ENCODE measurements at regions not wholly inside any gene's neighbourhood (a gene's known extent, or its start where the extent isn't known, plus 50 kb on each side); places are given as distances from the start of the nearest gene placed in this dataset.

DNA sequence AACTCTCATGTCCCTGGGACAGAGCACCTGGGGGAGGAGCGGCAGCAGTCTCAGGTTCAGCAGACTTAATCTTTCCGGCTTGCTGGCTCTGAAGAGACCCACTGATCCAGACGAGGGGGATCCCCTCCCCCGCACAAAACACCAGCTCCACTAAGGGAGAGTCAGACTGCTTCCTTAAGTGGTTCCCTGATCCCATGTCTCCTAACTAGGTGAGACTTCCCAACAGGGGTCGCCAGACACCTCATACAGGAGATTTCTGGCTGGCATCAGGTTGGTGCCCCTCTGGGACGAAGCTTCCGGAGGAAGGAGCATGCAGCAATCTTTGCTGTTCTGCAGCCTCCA, 157.2 kb upstream of the TMEM45B start:
- intact Hi-C loops (cut with DNase I, micrococcal nuclease) = no loop called here
- H3K27ac ChIP-seq (ENCODE audit: low read depth in 1 of 2, low read length in 2 of 2) = no peak overlapping the region
- H3K36me3 Mint-ChIP-seq (ENCODE audit: low read depth) = peaks cover 14% of the 10 kb centered on the region
- peaks cover 0 to 2% of the 10 kb centered on the region in 2 experiments for H3K27me3 ChIP-seq (ENCODE audit: control insufficient read depth in 1 of 2, insufficient read depth in 2 of 2, low read length in 2 of 2)
- peaks cover 16% of the 10 kb centered on the region for H3K9me3 Mint-ChIP-seq
- H3K4me1 ChIP-seq (ENCODE audit: insufficient read depth, low read length) = no peaks in the 10 kb centered on the region
- H3K4me3 ChIP-seq (ENCODE audit: low read length) = no peak overlapping the region
- peaks cover 17 to 22% of the 10 kb centered on the region in 2 experiments for H3K9me3 ChIP-seq (ENCODE audit: control insufficient read depth in 1 of 2, insufficient read depth in 1 of 2, low read length in 2 of 2)
- no peak overlapping the region for H3K4me3 Mint-ChIP-seq
- no peak overlapping the region for H3K27ac Mint-ChIP-seq
- ChIA-PET CTCF (no interaction called here), POLR2A (no interaction called here)
- DNase-seq (no peak), ATAC-seq (ENCODE audit: poor library complexity) (no peak)
- peaks cover 8% of the 10 kb centered on the region for H3K27me3 Mint-ChIP-seq
- TF ChIP-seq, protein P1, sequence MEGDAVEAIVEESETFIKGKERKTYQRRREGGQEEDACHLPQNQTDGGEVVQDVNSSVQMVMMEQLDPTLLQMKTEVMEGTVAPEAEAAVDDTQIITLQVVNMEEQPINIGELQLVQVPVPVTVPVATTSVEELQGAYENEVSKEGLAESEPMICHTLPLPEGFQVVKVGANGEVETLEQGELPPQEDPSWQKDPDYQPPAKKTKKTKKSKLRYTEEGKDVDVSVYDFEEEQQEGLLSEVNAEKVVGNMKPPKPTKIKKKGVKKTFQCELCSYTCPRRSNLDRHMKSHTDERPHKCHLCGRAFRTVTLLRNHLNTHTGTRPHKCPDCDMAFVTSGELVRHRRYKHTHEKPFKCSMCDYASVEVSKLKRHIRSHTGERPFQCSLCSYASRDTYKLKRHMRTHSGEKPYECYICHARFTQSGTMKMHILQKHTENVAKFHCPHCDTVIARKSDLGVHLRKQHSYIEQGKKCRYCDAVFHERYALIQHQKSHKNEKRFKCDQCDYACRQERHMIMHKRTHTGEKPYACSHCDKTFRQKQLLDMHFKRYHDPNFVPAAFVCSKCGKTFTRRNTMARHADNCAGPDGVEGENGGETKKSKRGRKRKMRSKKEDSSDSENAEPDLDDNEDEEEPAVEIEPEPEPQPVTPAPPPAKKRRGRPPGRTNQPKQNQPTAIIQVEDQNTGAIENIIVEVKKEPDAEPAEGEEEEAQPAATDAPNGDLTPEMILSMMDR (IDR thresholded peaks at IDR 0.05) = no peak
- no peaks in the 10 kb centered on the region for H3K4me1 Mint-ChIP-seq (ENCODE audit: low read depth)
- H3K36me3 ChIP-seq (ENCODE audit: insufficient read depth, low read length) = no peaks in the 10 kb centered on the region

- Histone ChIP-seq H3K36me3 (ENCODE audit: insufficient read depth, low read length) (no peaks in the 10 kb centered on the region), H3K27me3 (ENCODE audit: control insufficient read depth in 1 of 2, insufficient read depth in 2 of 2, low read length in 2 of 2) (no peaks in the 10 kb centered on the region), H3K27ac (ENCODE audit: low read depth in 1 of 2, low read length in 2 of 2) (no peak overlapping the region), H3K4me3 (ENCODE audit: low read length) (no peak overlapping the region), H3K9me3 (ENCODE audit: control insufficient read depth in 1 of 2, insufficient read depth in 1 of 2, low read length in 2 of 2) (no peaks in the 10 kb centered on the region), H3K4me1 (ENCODE audit: insufficient read depth, low read length) (no peaks in the 10 kb centered on the region)
- peaks cover 5% of the 10 kb centered on the region for H3K27me3 Mint-ChIP-seq
- no peak for ATAC-seq (ENCODE audit: poor library complexity)
- H3K27ac Mint-ChIP-seq = no peak overlapping the region
- intact Hi-C loops (cut with DNase I, micrococcal nuclease) = no loop called here
- H3K4me1 Mint-ChIP-seq (ENCODE audit: low read depth) = no peaks in the 10 kb centered on the region
- no peaks in the 10 kb centered on the region for H3K36me3 Mint-ChIP-seq (ENCODE audit: low read depth)
- H3K4me3 Mint-ChIP-seq = no peak overlapping the region
- CTCF ChIA-PET = interaction anchor here (1.5 kb wide), 1 partner anchor 15 kb away, joined by 3 read pairs; no protein-coding TSS in a partner anchor
- DNase-seq = no peak
- H3K9me3 Mint-ChIP-seq = no peaks in the 10 kb centered on the region
- POLR2A ChIA-PET = no interaction called here
- TF ChIP-seq, protein P1 (IDR thresholded peaks at IDR 0.05) = no peak
These were observed 134.7 kb upstream of the TMEM45B start for GRCh38 chr11:129680907-129681306.

DNA sequence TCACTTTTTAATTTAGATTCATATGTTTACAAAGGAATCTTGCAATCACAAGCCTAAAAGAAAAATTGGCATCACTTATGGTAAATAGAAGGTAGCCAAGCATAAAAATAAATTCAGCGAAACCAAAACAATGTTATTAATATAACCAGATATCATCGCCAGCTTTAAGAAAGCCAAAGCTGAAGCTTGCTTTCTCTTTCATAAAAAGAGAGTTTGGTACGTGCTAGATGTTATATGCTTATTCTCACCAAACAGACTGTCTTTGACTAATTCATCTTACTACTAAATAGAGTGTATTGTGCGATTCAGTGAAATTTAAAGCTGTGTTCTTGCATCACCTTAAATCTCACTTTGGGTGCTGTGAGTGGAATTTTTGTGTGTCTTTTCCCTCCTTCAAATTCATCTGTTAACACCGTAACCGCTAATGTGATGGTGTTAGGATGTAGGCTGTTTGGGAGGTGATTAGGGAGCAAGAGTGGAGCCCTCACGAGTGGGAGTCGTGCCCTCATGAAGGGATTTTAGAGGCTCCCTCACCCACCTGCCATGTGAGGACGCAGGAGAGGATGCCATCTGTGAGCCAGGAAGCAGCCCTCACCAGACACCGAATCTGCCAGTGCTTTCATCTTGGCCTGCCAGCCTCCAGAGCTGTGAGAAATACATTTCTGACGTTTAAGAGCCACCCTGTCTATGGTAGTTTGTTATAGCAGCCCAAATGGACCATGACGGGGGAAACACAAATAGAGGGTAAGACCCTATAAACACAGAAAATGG, 134.1 kb upstream of the TMEM45B start:
- no peak for ATAC-seq (ENCODE audit: poor library complexity)
- H3K4me1 Mint-ChIP-seq (ENCODE audit: low read depth) = no peaks in the 10 kb centered on the region
- TF ChIP-seq, protein P1 (IDR thresholded peaks at IDR 0.05) = no peak
- no peak overlapping the region for H3K4me3 Mint-ChIP-seq
- no peak overlapping the region for H3K27ac ChIP-seq (ENCODE audit: low read depth in 1 of 2, low read length in 2 of 2)
- ChIA-PET POLR2A (no interaction called here), CTCF (no interaction called here)
- H3K4me3 ChIP-seq (ENCODE audit: low read length) = no peak overlapping the region
- H3K27ac Mint-ChIP-seq = no peak overlapping the region
- peaks cover 5% of the 10 kb centered on the region for H3K27me3 Mint-ChIP-seq
- intact Hi-C loops (cut with DNase I, micrococcal nuclease) = no loop called here
- H3K36me3 ChIP-seq (ENCODE audit: insufficient read depth, low read length) = no peaks in the 10 kb centered on the region
- H3K4me1 ChIP-seq (ENCODE audit: insufficient read depth, low read length) = no peaks in the 10 kb centered on the region
- no peak for DNase-seq
- no peaks in the 10 kb centered on the region for H3K27me3 ChIP-seq (ENCODE audit: control insufficient read depth in 1 of 2, insufficient read depth in 2 of 2, low read length in 2 of 2)
- H3K9me3 ChIP-seq (ENCODE audit: control insufficient read depth in 1 of 2, insufficient read depth in 1 of 2, low read length in 2 of 2) = no peaks in the 10 kb centered on the region
- H3K9me3 Mint-ChIP-seq = no peaks in the 10 kb centered on the region
- no peaks in the 10 kb centered on the region for H3K36me3 Mint-ChIP-seq (ENCODE audit: low read depth)

Data from CD4-positive, alpha-beta T cell (primary cell).